ENCODE measurements at regions not wholly inside any gene's neighbourhood (a gene's known extent, or its start where the extent isn't known, plus 50 kb on each side); places are given as distances from the start of the nearest gene placed in this dataset.

- TF ChIP-seq CTCF (conservative IDR thresholded peaks at IDR 0.05; ENCODE audit: low read depth, low read length) (no peak), EZH2 (IDR thresholded peaks at IDR 0.05; ENCODE audit: borderline replicate concordance, low read depth, low read length, poor library complexity, severe bottlenecking) (no peak)
Measured at GRCh38 chr3:66812136-66812535, 186.0 kb upstream of the KBTBD8 start.
